IPS DF 6.9 (cell line): ENCODE measurements at regions not wholly inside any gene's neighbourhood (a gene's known extent, or its start where the extent isn't known, plus 50 kb on each side); places are given as distances from the start of the nearest gene placed in this dataset.

ENCODE experiments used
- DNase-seq: peaks from one replicate; pipeline ENCODE4 v3.0.0-alpha.2; 2013; ENCODE audit warnings: low read depth, low spot score
- H3K27ac ChIP-seq: one replicate; pipeline ENCODE4 v1.5.1; 2013; ENCODE audit warnings: low read length, control low read depth
- H3K27me3 ChIP-seq: 2 replicates; pipeline ENCODE4 v1.6.1; 2013; ENCODE audit warnings: mild to moderate bottlenecking, low read length; ENCODE audit not compliant: control insufficient read depth, insufficient read depth
- H3K36me3 ChIP-seq: 2 replicates; pipeline ENCODE4 v1.6.1; 2013; ENCODE audit warnings: low read length; ENCODE audit not compliant: control insufficient read depth, insufficient read depth
- H3K4me1 ChIP-seq: 2 replicates; pipeline ENCODE4 v1.6.1; 2013; ENCODE audit warnings: low read length; ENCODE audit not compliant: control insufficient read depth, insufficient read depth
- H3K4me3 ChIP-seq: 2 replicates; pipeline ENCODE4 v1.5.1; 2013; ENCODE audit warnings: mild to moderate bottlenecking, low read length
- H3K9me3 ChIP-seq: 2 replicates; pipeline ENCODE4 v1.6.1; 2013; ENCODE audit warnings: low read length, inconsistent platforms; ENCODE audit not compliant: control insufficient read depth, insufficient read depth
- WGBS: extraction: QIAGEN DNeasy Blood & Tissue Kit; methylation state at CpG from one replicate; pipeline ENCODE4 v1.1.7; 2013; ENCODE audit warnings: mixed read lengths, missing lambda C conversion rate; ENCODE audit not compliant: insufficient read length, insufficient coverage; 5-methylcytosine and 5-hydroxymethylcytosine counted together

DNA sequence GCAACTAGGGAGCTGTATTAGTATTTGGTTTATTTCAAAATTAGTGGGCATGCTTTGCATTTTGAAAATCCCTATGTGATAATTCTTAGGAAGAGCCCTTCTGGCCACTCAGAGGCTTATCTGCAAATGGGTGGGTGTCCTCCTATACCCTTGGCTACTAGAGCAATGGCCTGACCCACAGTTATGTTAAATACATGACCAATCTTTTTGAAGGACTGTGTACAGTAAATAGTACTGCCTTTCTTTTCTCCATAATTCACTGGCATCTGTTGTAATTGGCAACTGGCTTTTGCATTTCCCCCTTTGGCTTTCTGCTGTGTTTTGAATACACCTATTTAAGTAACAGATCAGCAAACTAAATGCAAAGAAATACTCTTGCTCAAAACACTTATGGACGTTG lies 175.4 kb downstream of the ANXA2 start:
- no peaks in the 10 kb centered on the region for H3K4me1 ChIP-seq
- H3K27me3 ChIP-seq = no peaks in the 10 kb centered on the region
- H3K27ac ChIP-seq = no peak overlapping the region
- no peaks in the 10 kb centered on the region for H3K36me3 ChIP-seq
- H3K9me3 ChIP-seq = no peaks in the 10 kb centered on the region
- H3K4me3 ChIP-seq = no peak overlapping the region
- no CpG with 5 or more reads among the region's 1 CpG for WGBS
- DNase-seq = no peak

DNA sequence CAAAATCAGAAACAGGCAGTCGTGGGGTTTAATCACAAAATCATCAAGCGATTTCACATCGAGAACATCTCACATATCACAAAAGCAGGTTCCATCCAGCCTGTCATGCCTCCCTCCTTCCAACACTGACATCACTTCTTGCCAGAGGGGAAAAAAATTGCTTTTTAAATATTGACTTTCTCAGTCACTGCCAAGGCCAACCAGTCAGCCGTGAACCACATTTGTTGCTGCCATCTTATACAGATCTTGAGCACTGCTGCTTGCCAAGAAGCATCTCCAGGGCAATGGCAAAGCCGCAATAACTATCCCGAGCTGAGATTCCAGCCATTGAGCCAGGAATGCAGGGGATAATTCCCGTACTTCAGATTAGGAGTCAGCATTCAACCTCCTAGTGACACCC lies 174.6 kb downstream of the ANXA2 start:
- no peak for DNase-seq
- H3K9me3 ChIP-seq = no peaks in the 10 kb centered on the region
- no peaks in the 10 kb centered on the region for H3K36me3 ChIP-seq
- H3K27ac ChIP-seq = no peak overlapping the region
- H3K27me3 ChIP-seq = no peaks in the 10 kb centered on the region
- no peak overlapping the region for H3K4me3 ChIP-seq
- WGBS = no CpG with 5 or more reads among the region's 7 CpGs
- no peaks in the 10 kb centered on the region for H3K4me1 ChIP-seq

DNA sequence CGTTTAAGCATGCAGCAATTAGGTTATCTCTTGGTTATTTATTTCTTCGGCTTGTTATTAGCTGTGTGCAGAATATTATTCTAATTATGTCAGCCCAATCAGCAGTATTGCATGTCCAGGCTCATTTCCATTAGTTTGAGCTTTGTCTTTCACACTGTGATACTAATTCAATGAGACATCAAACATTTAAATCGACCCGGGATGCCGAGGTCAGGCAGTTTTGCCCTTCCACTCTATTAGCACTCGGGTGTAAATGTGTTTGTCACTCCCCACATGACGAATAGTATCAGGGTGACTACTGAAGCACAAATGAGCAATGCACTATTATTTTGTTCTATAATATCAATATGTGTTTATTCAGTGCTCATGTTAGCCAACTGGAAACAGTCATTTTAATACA lies 170.9 kb downstream of the ANXA2 start:
- H3K4me3 ChIP-seq = no peak overlapping the region
- H3K4me1 ChIP-seq = no peaks in the 10 kb centered on the region
- H3K27me3 ChIP-seq = no peaks in the 10 kb centered on the region
- no peak for DNase-seq
- no peaks in the 10 kb centered on the region for H3K36me3 ChIP-seq
- H3K27ac ChIP-seq = no peak overlapping the region
- H3K9me3 ChIP-seq = no peaks in the 10 kb centered on the region
- WGBS = no CpG with 5 or more reads among the region's 7 CpGs

DNA sequence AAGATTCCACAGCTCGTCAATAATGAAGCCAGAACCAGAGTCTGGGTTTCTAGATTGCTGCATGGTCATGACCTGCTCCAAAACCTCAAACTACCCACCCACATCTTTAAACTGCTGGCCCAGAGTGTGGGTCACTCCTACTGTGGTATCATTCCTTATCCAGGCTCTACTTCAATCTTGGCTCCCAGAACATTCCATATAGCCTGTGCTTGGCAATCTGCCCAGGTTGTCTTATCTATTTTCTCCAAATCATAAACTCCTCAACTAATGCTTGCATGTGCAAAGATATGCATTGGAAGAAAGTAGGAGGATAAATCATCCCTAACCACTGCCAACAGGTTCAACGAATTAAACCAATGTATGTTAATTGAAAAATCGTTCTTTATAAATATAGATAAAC lies 169.7 kb downstream of the ANXA2 start:
- no peaks in the 10 kb centered on the region for H3K4me1 ChIP-seq
- WGBS = no CpG with 5 or more reads among the region's 3 CpGs
- H3K27me3 ChIP-seq = no peaks in the 10 kb centered on the region
- no peaks in the 10 kb centered on the region for H3K9me3 ChIP-seq
- H3K4me3 ChIP-seq = no peak overlapping the region
- no peak for DNase-seq
- no peaks in the 10 kb centered on the region for H3K36me3 ChIP-seq
- H3K27ac ChIP-seq = no peak overlapping the region

DNA sequence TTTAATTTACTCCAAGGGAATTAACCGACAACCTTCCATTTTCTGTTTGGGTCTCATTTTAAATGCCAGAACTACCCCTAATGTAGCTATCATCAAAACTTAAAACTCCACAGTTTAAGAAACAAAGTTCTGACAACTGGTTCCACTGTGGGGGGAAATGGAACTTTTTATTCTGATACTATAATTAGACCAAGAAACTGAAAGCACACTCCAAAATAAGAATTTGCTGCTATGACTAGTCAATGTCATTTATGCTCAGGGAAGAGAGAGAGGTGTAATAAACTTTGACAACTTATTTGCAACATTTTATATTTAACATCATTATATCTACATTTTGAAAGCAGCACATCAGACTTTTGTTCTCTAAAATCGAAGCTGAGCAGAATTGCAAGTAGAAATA lies 169.2 kb downstream of the ANXA2 start:
- H3K27me3 ChIP-seq = no peaks in the 10 kb centered on the region
- H3K4me3 ChIP-seq = no peak overlapping the region
- no peaks in the 10 kb centered on the region for H3K9me3 ChIP-seq
- no peaks in the 10 kb centered on the region for H3K36me3 ChIP-seq
- DNase-seq = no peak
- no peaks in the 10 kb centered on the region for H3K4me1 ChIP-seq
- H3K27ac ChIP-seq = no peak overlapping the region
- WGBS = no CpG with 5 or more reads among the region's 2 CpGs

DNA sequence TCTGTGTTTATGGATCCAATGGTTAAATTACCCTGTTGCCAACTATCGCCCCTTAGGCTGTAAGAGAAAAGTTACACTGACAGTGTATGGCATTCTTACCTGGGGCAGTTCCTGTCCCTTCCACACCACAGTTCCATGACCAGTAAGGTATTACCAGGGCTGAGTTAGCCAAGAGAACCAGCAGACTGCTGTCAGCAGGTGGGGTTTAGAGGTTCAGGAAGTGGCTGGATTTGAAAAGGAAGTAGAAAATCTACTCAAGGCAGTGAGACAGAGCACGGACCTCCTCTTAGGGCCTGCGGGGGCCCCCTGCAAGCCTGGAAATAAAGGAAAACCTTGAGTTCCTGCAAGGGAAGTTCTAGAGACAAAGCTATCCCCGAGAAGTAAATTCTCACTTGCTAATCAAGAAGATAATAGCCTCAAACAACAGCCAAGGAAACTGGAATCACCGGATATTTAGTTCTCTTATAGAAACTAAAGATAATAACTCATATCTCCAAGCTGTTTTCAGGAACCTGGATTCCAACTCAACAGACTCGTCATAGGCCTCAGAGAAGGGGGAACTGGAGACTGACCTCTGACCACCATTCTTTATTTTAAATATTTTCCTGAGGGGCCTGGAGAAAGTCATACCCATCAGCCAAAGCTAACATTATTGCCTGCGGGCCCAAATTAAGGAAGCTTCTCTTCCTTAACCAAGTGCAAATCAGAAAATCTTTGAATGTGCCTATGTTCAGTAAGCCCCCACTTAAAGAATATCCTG lies 161.7 kb downstream of the ANXA2 start:
- Histone ChIP-seq H3K9me3 (no peaks in the 10 kb centered on the region), H3K36me3 (no peaks in the 10 kb centered on the region), H3K4me3 (no peak overlapping the region), H3K27me3 (no peaks in the 10 kb centered on the region), H3K27ac (no peak overlapping the region), H3K4me1 (no peaks in the 10 kb centered on the region)
- WGBS = no CpG with 5 or more reads among the region's 7 CpGs
- no peak for DNase-seq

DNA sequence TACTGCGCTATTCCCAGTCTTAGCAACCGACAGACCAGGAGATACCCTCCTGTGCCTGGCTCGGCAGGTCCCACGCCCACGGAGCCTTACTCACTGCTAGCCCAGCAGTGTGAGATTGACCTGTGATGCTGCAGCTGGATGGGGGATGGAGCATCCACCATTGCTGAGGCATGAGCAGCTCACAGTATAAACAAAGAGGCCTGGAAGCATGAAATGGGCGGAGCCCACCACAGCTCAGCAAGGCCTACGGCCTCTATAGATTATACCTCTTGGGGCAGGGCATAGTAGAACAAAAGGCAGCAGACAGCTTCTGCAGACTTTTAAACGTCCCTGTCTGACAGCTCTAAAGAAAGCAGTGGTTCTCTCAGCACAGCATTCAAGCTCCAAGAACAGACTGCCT lies 160.3 kb downstream of the ANXA2 start:
- Histone ChIP-seq H3K27me3 (no peaks in the 10 kb centered on the region), H3K4me1 (no peaks in the 10 kb centered on the region), H3K4me3 (no peak overlapping the region), H3K9me3 (no peaks in the 10 kb centered on the region), H3K36me3 (no peaks in the 10 kb centered on the region), H3K27ac (no peak overlapping the region)
- no CpG with 5 or more reads among the region's 8 CpGs for WGBS
- no peak for DNase-seq

DNA sequence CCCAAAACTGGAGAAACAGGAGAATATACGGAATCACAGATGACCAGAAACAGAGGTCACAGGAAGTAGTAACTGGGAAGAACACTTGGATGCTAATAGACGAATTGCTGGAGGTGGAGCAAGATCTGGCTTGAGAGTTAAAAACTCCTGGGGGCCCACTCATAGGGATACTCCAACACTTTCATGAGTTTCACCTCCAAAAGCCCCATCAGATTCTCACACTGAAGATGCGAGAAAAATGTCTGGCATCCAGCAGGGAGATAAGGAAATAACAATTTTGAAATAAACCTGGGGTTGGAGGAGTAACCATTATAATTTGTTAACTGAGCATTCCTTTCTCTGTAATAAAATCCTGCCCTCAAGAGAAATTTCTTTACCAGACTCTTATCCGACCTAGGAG lies 154.0 kb downstream of the ANXA2 start:
- DNase-seq = no peak
- Histone ChIP-seq H3K4me3 (no peak overlapping the region), H3K27me3 (no peaks in the 10 kb centered on the region), H3K27ac (no peak overlapping the region), H3K4me1 (no peaks in the 10 kb centered on the region), H3K9me3 (no peaks in the 10 kb centered on the region), H3K36me3 (no peaks in the 10 kb centered on the region)
- WGBS = no CpG with 5 or more reads among the region's 4 CpGs

DNA sequence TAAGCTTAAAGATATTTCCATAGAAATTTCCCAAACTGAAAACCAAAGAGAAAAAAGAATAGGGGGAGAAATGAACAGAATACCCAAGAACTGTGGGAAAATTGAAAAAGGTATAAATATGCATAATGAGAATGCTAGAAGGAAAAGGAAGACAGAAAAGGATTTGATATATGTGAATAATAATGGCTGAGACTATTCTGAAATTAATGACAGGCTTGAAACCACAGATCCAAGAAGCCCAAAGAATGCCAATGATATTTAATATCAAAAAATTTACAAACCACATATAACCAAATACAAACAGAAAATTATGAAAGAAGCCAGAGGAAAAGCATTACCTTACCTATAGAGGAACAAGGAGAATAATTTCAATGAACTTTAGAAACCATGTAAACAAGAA lies 153.0 kb downstream of the ANXA2 start:
- Histone ChIP-seq H3K4me1 (no peaks in the 10 kb centered on the region), H3K27ac (no peak overlapping the region), H3K36me3 (no peaks in the 10 kb centered on the region), H3K4me3 (no peak overlapping the region), H3K27me3 (no peaks in the 10 kb centered on the region), H3K9me3 (no peaks in the 10 kb centered on the region)
- DNase-seq = no peak

DNA sequence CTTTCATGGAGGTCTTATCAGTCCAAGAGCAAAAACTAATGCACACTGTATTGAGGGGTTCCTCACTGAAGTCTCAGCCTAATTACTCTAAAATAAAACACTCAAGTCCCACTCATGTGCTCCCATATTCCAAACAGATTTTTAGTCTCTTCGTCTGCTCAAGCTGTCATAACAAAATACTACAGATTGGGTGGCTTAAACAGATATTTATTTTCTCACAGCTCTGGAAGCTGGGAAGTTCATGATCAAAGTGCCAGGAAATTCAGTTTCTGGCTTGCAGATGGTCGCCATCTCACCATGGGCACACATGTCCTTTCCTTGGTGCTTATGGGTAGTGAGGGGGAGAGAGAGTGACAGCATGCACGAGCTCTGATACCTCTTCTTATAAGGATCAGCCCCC lies 147.5 kb downstream of the ANXA2 start:
- WGBS = no CpG with 5 or more reads among the region's 3 CpGs
- Histone ChIP-seq H3K4me3 (no peak overlapping the region), H3K27me3 (no peaks in the 10 kb centered on the region), H3K9me3 (no peaks in the 10 kb centered on the region), H3K27ac (no peak overlapping the region), H3K36me3 (no peaks in the 10 kb centered on the region), H3K4me1 (no peaks in the 10 kb centered on the region)
- no peak for DNase-seq

DNA sequence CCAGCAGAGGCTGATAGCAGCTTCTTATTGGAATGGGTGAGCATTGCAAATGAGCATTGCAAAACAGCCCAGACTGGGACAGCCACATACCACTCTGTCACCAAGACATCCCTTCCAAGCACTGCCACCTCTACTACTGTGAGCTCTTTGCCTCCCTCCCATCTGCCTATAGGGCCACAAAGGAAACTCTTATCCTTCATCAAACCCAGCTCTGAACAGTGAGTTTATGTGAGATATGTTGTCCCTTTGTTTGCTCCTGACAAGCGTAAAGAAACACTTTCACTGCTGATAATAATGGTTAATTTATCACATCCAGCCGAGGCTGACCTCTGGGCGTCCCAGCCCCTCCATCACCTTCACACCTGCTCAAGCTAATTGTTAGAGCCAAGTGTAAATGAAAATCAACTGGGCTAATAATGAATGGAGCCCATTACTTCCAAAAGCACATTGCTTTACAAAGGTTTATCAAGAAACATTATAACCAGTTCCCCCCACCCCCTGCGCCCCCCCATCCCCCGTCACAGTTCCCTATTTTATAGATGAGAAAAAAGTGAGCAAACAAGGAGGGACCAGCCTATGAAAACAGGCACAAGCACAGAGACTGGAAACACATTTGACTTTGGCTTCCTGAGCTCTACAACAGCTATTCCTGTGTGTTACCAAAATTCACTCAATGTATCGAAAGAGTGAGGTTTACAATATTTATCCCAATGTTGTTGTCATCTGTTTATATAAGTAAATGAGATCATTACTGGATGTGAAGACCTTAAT lies 146.3 kb downstream of the ANXA2 start:
- no peaks in the 10 kb centered on the region for H3K36me3 ChIP-seq
- H3K27ac ChIP-seq = no peak overlapping the region
- no peaks in the 10 kb centered on the region for H3K4me1 ChIP-seq
- no peaks in the 10 kb centered on the region for H3K9me3 ChIP-seq
- H3K4me3 ChIP-seq = no peak overlapping the region
- no peaks in the 10 kb centered on the region for H3K27me3 ChIP-seq
- DNase-seq = no peak
- WGBS = no CpG with 5 or more reads among the region's 6 CpGs
